ENCODE measurements at regions not wholly inside any gene's neighbourhood (a gene's known extent, or its start where the extent isn't known, plus 50 kb on each side); places are given as distances from the start of the nearest gene placed in this dataset.

- no peaks in the 10 kb centered on the region for H3K4me1 ChIP-seq
- H3K36me3 ChIP-seq: no peaks in the 10 kb centered on the region
- TF ChIP-seq CTCF (IDR thresholded peaks at IDR 0.05) (no peak), POLR2A (IDR thresholded peaks at IDR 0.05) (no peak)
- no peaks in the 10 kb centered on the region for H3K27me3 ChIP-seq
- H3K4me3 ChIP-seq: no peak overlapping the region
- intact Hi-C loops (cut with DNase I): no loop called here
- 65 to 73% (median 71%) methylated on average over 1 of the region's 1 CpG for WGBS, 4 donors
- no peak for ATAC-seq
- no peak overlapping the region for H3K27ac ChIP-seq
- no peak for DNase-seq
- H3K9me3 ChIP-seq: no peaks in the 10 kb centered on the region
These were observed 67.5 kb downstream of the CHST2 start for GRCh38 chr3:143187111-143187510.

GRCh38 chr3:143188881-143189280, 69.3 kb downstream of the CHST2 start:
- Histone ChIP-seq H3K4me3 (no peak overlapping the region), H3K36me3 (no peaks in the 10 kb centered on the region), H3K27me3 (no peaks in the 10 kb centered on the region), H3K9me3 (no peaks in the 10 kb centered on the region), H3K27ac (no peak overlapping the region), H3K4me1 (no peaks in the 10 kb centered on the region)
- intact Hi-C loops (cut with DNase I): no loop called here
- 71 to 94% (median 79%) methylated on average over 1 of the region's 1 CpG for WGBS, 4 donors
- ATAC-seq (no peak), DNase-seq (no peak)
- TF ChIP-seq POLR2A (IDR thresholded peaks at IDR 0.05) (no peak), CTCF (IDR thresholded peaks at IDR 0.05) (no peak)

- TF ChIP-seq CTCF (IDR thresholded peaks at IDR 0.05) (no peak), POLR2A (IDR thresholded peaks at IDR 0.05) (no peak)
- intact Hi-C loops (cut with DNase I): no loop called here
- Histone ChIP-seq H3K27ac (no peak overlapping the region), H3K9me3 (no peaks in the 10 kb centered on the region), H3K4me1 (no peaks in the 10 kb centered on the region), H3K36me3 (no peaks in the 10 kb centered on the region), H3K27me3 (no peaks in the 10 kb centered on the region), H3K4me3 (no peak overlapping the region)
- ATAC-seq (no peak), DNase-seq (no peak)
- 84 to 88% (median 87%) methylated on average over 3 of the region's 3 CpGs for WGBS, 4 donors
These were observed 70.5 kb downstream of the CHST2 start for GRCh38 chr3:143190101-143190500.

GRCh38 chr3:143192193-143192592, 72.6 kb downstream of the CHST2 start:
- ATAC-seq: no peak
- DNase-seq: no peak

More at GRCh38 chr3:143192193-143192592, 72.6 kb downstream of the CHST2 start:
- Histone ChIP-seq H3K27me3 (no peaks in the 10 kb centered on the region), H3K4me3 (no peak overlapping the region), H3K36me3 (no peaks in the 10 kb centered on the region), H3K27ac (no peak overlapping the region), H3K9me3 (peaks cover 0 to 4% (median 0%) of the 10 kb centered on the region in 12 donors), H3K4me1 (no peaks in the 10 kb centered on the region)
- intact Hi-C loops (cut with DNase I): no loop called here
- 68 to 76% (median 71%) methylated on average over 1 of the region's 1 CpG for WGBS, 4 donors
- no peak for TF ChIP-seq CTCF (IDR thresholded peaks at IDR 0.05)
- TF ChIP-seq POLR2A (IDR thresholded peaks at IDR 0.05): no peak
